BLaER1 (cell line): ENCODE measurements at regions not wholly inside any gene's neighbourhood (a gene's known extent, or its start where the extent isn't known, plus 50 kb on each side); places are given as distances from the start of the nearest gene placed in this dataset.

ENCODE experiments used
- H3K27ac ChIP-seq: shearing (Covaris generic); formaldehyde crosslinking; 2 replicates; pipeline ENCODE4 v1.8.1; 2022
- H3K27me3 ChIP-seq: shearing (Covaris generic); formaldehyde crosslinking; 2 replicates; pipeline ENCODE4 v1.8.1; 2022
- H3K36me3 ChIP-seq: shearing (Covaris generic); formaldehyde crosslinking; 2 replicates; pipeline ENCODE4 v1.8.1; 2022
- H3K4me1 ChIP-seq: shearing (Covaris generic); formaldehyde crosslinking; 2 replicates; pipeline ENCODE4 v1.8.1; 2022
- H3K4me2 ChIP-seq: shearing (Covaris generic); formaldehyde crosslinking; 2 replicates; pipeline ENCODE4 v1.8.1; 2022
- H3K4me3 ChIP-seq: shearing (Covaris generic); formaldehyde crosslinking; 2 replicates; pipeline ENCODE4 v1.8.1; 2022
- H3K9ac ChIP-seq: shearing (Covaris generic); formaldehyde crosslinking; 2 replicates; pipeline ENCODE4 v1.8.1; 2022
- H3K9me3 ChIP-seq: shearing (Covaris generic); formaldehyde crosslinking; 2 replicates; pipeline ENCODE4 v1.8.1; 2022
- H4K20me1 ChIP-seq: shearing (Covaris generic); formaldehyde crosslinking; 2 replicates; pipeline ENCODE4 v1.8.1; 2022
- Cebpa-rat ChIP-seq: shearing (Covaris generic); IDR thresholded peaks from 2 replicates; pipeline ENCODE4 v1.8.1; 2022

DNA sequence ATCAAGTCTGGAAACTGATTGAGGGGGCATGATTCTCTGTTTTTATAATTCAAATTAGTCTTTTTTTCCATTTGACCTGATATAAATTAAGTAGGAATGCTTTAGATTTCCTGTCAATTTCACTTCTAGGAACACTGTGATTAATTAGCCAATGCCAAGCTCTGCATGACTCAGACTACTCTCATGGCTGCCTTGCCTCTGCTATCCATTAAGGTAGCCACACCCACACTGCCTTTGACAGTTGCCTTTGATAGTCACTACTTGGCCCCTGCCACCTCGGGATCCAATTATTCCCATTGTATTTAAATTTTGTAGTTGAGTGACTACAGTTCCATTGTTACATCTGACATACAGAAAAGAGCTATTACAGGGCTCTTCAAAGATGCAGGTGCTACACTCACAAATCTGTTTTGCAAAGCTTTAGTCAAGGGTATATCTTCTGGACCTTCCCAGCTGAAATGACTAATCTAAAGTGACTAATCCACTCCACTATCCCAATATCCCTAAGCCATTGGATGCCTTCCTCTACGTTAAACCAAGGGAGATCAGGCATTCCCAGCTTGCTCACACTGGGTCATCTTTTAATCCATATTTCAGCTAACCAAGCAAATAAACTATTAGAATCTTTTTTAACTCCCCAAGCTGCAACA lies 1193.1 kb upstream of the MIR17HG start:
- Histone ChIP-seq H4K20me1 (no peaks in the 10 kb centered on the region), H3K4me1 (no peaks in the 10 kb centered on the region), H3K4me3 (no peak overlapping the region), H3K36me3 (no peaks in the 10 kb centered on the region), H3K27ac (no peak overlapping the region), H3K9me3 (no peaks in the 10 kb centered on the region), H3K27me3 (no peaks in the 10 kb centered on the region), H3K9ac (no peak overlapping the region), H3K4me2 (no peak overlapping the region)
- TF ChIP-seq Cebpa-rat = no peak

GRCh38 chr13:90156390-90156789 lies 1191.1 kb upstream of the MIR17HG start:
- Histone ChIP-seq H3K27me3 (no peaks in the 10 kb centered on the region), H3K9me3 (no peaks in the 10 kb centered on the region), H3K9ac (no peak overlapping the region)

GRCh38 chr13:90168953-90169352 lies 1178.5 kb upstream of the MIR17HG start:
- TF ChIP-seq Cebpa-rat = no peak
- H3K27ac ChIP-seq = no peak overlapping the region
- no peak overlapping the region for H3K4me2 ChIP-seq
- no peaks in the 10 kb centered on the region for H3K4me1 ChIP-seq
- no peaks in the 10 kb centered on the region for H3K9me3 ChIP-seq
- no peaks in the 10 kb centered on the region for H3K36me3 ChIP-seq
- H3K27me3 ChIP-seq = no peaks in the 10 kb centered on the region
- no peak overlapping the region for H3K9ac ChIP-seq
- no peaks in the 10 kb centered on the region for H4K20me1 ChIP-seq
- no peak overlapping the region for H3K4me3 ChIP-seq

More at GRCh38 chr13:90156390-90156789, 1191.1 kb upstream of the MIR17HG start:
- no peak for TF ChIP-seq Cebpa-rat
- no peaks in the 10 kb centered on the region for H3K4me1 ChIP-seq
- no peak overlapping the region for H3K27ac ChIP-seq
- no peak overlapping the region for H3K4me3 ChIP-seq
- no peaks in the 10 kb centered on the region for H3K36me3 ChIP-seq
- no peak overlapping the region for H3K4me2 ChIP-seq
- H4K20me1 ChIP-seq = no peaks in the 10 kb centered on the region

DNA sequence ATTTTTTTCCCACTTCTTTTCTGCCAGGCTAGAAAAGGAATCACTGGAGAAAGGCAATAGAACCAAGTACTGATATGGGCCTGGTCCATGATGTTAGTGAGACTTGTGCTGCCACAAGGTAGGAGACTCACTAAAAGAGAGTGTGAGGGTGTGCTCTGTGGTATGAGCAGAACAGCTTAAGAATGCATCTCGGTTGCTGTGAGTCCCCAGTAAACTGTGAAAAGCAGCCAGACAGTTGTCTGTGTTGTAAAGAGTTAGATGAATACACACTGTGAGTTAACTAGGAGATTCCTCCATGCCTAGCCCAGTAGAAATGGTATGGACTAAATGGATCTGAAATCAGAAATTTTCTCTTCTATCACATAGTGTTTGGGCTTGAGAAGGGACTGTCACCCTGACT lies 1177.3 kb upstream of the MIR17HG start:
- no peak overlapping the region for H3K4me3 ChIP-seq
- no peak for TF ChIP-seq Cebpa-rat
- H3K4me1 ChIP-seq = no peaks in the 10 kb centered on the region
- H4K20me1 ChIP-seq = no peaks in the 10 kb centered on the region
- no peaks in the 10 kb centered on the region for H3K36me3 ChIP-seq
- no peak overlapping the region for H3K9ac ChIP-seq
- H3K27me3 ChIP-seq = no peaks in the 10 kb centered on the region
- no peak overlapping the region for H3K27ac ChIP-seq
- H3K9me3 ChIP-seq = no peaks in the 10 kb centered on the region
- H3K4me2 ChIP-seq = no peak overlapping the region

DNA sequence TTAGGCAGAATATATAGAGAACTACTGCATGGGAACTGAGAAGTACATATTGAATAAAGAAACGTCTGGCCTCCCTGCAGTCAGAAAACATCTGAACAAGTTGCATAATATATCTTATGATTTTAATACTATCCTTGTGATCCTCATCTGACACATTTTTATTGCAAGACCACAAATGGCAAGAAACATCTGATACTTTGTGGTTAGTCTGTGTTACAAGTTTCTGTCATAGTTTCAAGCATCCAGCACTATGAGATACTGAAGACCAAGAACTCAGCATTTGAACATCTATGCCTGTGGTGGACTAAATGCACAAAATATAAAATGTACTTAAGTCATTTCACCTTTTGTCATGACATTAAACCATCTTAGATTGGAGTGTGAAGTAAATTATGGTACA lies 1175.8 kb upstream of the MIR17HG start:
- no peak for TF ChIP-seq Cebpa-rat
- no peaks in the 10 kb centered on the region for H3K9me3 ChIP-seq
- no peaks in the 10 kb centered on the region for H4K20me1 ChIP-seq
- no peaks in the 10 kb centered on the region for H3K36me3 ChIP-seq
- H3K27me3 ChIP-seq = no peaks in the 10 kb centered on the region
- no peak overlapping the region for H3K4me3 ChIP-seq
- no peak overlapping the region for H3K4me2 ChIP-seq
- no peaks in the 10 kb centered on the region for H3K4me1 ChIP-seq
- H3K9ac ChIP-seq = no peak overlapping the region
- H3K27ac ChIP-seq = no peak overlapping the region

DNA sequence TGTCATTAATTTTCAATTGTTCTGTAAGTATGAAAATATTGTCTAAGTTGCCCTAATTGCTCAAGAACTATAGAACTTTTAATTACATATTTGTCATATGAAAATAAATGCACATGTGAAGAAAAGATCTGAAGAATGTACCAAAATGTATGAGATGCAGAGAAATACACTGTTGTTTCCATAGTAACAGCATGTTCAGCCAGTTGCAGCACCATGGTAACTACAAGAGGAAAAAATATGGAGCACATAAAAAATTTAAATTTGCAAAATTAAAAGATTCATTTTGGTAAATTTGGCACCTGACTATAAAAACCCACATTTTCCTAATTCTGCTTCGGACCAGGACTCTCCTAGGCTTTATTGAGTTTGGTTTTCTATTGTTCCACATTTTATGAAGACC lies 1170.0 kb upstream of the MIR17HG start:
- H3K4me3 ChIP-seq = no peak overlapping the region
- no peaks in the 10 kb centered on the region for H3K4me1 ChIP-seq
- no peak overlapping the region for H3K4me2 ChIP-seq
- no peaks in the 10 kb centered on the region for H3K27me3 ChIP-seq
- no peak overlapping the region for H3K27ac ChIP-seq
- H3K9ac ChIP-seq = no peak overlapping the region
- no peaks in the 10 kb centered on the region for H4K20me1 ChIP-seq
- H3K36me3 ChIP-seq = no peaks in the 10 kb centered on the region
- H3K9me3 ChIP-seq = no peaks in the 10 kb centered on the region
- no peak for TF ChIP-seq Cebpa-rat

DNA sequence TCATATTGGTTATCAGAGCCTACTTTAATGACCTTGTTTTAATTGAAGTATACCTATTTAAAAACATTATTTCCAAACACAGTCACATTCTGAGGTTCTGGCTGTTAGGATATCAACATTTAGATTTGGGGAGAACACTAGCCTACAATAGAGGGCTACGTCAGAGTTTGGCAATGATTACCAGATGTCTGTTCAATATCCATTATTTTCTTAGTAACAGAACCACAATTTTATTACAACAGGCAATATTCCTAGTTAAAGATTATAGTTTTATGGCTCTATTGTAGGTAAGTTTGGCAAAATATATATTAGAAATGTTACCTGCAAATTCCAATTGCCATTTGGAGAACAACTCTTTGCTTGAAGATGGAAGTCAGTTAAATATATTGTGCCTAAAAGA lies 1163.1 kb upstream of the MIR17HG start:
- Histone ChIP-seq H3K9me3 (no peaks in the 10 kb centered on the region), H3K4me3 (no peak overlapping the region), H3K4me2 (no peak overlapping the region), H3K36me3 (no peaks in the 10 kb centered on the region), H3K4me1 (no peaks in the 10 kb centered on the region), H3K27me3 (no peaks in the 10 kb centered on the region), H4K20me1 (no peaks in the 10 kb centered on the region), H3K9ac (no peak overlapping the region), H3K27ac (no peak overlapping the region)
- no peak for TF ChIP-seq Cebpa-rat

DNA sequence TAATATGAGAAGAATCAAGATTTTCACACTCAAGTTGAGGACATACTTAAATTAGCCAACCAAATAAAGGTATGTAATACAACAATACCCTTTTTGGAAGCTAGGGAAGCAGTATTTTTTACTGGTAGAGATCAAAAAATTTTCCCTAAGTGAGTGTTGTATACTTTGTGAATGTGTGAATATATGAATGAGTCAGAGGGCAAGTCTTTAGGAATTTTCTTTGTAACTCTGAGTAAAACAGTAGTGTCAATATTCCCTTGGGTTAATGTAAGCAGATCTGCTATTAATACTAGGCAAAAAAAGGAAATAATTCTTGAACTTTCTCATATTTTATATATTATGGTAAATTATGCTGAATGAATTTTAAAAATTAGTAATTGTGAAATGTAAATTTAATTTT lies 1161.8 kb upstream of the MIR17HG start:
- H3K36me3 ChIP-seq = no peaks in the 10 kb centered on the region
- no peak overlapping the region for H3K9ac ChIP-seq
- no peaks in the 10 kb centered on the region for H3K9me3 ChIP-seq
- no peak overlapping the region for H3K4me3 ChIP-seq
- H4K20me1 ChIP-seq = no peaks in the 10 kb centered on the region
- H3K27ac ChIP-seq = no peak overlapping the region
- H3K27me3 ChIP-seq = no peaks in the 10 kb centered on the region
- H3K4me2 ChIP-seq = no peak overlapping the region
- H3K4me1 ChIP-seq = no peaks in the 10 kb centered on the region
- no peak for TF ChIP-seq Cebpa-rat

- Histone ChIP-seq H3K9me3 (no peaks in the 10 kb centered on the region), H3K4me2 (no peak overlapping the region), H3K4me3 (no peak overlapping the region), H3K36me3 (no peaks in the 10 kb centered on the region), H3K9ac (no peak overlapping the region), H3K27me3 (no peaks in the 10 kb centered on the region), H4K20me1 (no peaks in the 10 kb centered on the region), H3K27ac (no peak overlapping the region), H3K4me1 (no peaks in the 10 kb centered on the region)
- TF ChIP-seq Cebpa-rat = no peak
Observed at GRCh38 chr13:90187478-90188350, 1159.8 kb upstream of the MIR17HG start.

DNA sequence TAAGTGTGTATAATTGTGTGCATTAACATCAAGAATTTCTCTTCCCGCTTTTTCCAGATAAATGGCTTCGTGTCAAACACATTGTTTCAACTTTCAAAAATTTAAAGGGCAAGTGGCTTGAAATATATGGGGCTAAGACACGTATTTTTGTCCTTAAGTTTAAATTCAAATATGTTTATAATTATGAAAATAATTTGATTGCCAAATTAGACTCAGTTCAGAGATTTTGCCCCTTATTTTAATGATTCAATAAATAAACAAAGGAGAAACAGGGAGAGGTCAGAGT lies 1159.2 kb upstream of the MIR17HG start:
- Histone ChIP-seq H4K20me1 (no peaks in the 10 kb centered on the region), H3K9me3 (no peaks in the 10 kb centered on the region), H3K4me2 (no peak overlapping the region), H3K9ac (no peak overlapping the region), H3K27ac (no peak overlapping the region), H3K4me1 (no peaks in the 10 kb centered on the region), H3K4me3 (no peak overlapping the region), H3K36me3 (no peaks in the 10 kb centered on the region), H3K27me3 (no peaks in the 10 kb centered on the region)
- TF ChIP-seq Cebpa-rat = no peak
